HG02571 (cell line): ENCODE measurements at regions not wholly inside any gene's neighbourhood (a gene's known extent, or its start where the extent isn't known, plus 50 kb on each side); places are given as distances from the start of the nearest gene placed in this dataset.

Source experiments
- ATAC-seq: cut with Tn5 transposase; IDR thresholded peaks from one replicate; pipeline ENCODE4 v1.9.1; 2021; ENCODE audit warnings: mild to moderate bottlenecking, moderate library complexity; ENCODE audit not compliant: unreplicated experiment

DNA sequence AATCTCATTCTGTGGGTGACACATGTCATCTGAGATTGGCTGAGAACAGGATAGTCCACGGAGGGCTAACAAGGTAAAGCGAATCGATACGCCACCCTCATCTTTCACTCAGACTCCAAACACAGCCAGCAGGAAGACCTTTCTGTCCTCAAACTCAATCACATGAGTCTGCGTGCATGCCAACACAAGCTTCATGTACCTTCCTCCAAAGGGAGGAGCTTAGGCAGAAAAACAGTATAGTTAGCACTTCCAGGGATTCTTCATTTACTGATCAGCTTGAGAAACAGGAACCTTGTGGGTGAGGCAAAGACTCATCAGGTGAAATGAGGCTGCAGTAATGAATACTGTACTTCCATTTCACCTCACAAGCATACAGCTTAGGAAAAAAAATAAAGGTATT, 767.1 kb upstream of the API5 start:
- ATAC-seq, result no peak

DNA sequence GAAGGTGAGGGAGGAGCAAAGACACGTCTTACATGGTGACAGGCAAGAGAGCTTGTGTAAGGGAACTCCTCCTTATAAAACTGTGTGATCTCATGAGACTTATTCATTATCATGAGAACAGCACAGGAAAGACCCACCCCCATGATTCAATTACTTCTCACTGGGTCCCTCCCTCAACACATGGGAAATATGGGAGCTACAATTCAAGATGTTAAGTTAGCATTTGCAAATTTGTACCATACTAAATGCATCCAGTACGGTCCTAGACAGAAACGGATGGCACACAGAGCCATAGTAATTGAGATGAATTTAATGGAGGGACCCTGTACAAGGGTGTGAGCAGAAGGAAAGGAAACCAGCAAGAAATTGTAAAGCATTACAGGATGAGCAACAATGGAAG, 765.8 kb upstream of the API5 start:
- ATAC-seq, result no peak

DNA sequence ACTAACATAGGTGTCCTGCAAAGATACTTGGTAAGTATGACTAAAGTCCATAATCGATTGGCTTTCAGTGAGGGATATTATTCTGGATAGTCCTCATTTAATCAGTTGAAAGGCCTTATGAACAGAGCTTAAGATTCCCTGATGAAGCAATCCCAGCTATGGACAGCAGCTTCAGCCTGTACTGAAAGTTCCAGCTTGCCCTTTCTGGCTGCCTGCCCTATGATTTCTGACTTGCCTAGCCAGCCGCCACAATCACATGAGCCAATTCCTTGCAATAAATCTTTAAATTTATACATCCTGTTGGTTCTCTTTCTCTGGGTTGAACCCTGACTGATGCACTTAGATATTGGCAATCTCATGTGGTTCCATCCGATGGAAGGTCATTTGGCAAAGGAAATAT, 759.0 kb upstream of the API5 start:
- ATAC-seq, result no peak

DNA sequence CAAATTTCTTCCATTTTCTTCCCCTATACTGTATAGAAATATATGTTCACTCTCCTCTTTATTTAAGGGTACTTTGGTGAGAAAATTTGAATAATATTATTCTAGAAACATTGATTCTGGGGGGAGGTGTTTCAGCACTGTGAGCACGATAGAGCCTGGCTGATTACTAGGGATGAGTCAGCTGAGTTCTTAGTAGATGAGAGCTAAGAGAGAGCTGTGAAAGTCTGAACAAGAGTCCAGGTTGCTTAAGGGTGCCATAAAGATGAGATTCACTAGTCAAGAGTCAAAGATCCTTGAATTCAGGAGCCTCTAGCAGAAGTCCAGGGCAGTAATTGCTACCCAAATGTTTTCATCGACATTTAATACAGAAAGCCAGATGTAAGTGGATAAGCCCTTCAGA, 756.6 kb upstream of the API5 start:
- no peak for ATAC-seq

DNA sequence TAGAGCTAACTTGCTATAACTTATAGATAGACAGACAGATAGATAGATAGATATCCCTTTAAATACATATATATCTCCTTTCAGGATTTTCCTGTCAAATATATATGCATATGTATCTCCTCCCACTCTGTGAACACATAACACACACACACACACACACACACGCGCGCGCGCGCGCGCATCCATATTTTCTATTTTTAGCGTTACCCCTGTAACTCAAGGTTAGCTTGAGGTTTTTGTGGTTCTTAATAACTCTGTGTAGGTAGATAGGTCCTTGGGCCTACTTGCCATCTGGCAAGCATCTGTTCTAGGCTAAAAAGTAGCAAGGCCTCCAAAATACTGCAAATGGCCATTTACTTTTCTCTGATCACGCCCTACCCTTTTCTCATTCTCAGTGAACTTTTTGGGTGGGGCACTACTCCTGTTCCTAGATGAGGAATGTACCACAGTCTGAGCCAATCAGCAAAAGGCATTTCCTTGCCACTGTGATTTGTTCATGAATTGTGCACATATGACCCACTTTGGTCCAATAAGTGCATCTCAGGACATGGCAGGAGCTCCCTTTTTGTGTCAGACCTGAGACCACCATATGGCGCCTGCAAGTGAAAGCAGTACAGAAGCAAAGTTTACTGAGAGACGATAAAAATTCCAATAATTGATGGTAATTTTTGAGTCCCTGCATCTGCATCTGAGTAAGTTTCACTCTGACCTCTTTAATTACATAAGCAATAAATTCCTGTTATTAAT, 740.5 kb upstream of the API5 start:
- ATAC-seq, result no peak

DNA sequence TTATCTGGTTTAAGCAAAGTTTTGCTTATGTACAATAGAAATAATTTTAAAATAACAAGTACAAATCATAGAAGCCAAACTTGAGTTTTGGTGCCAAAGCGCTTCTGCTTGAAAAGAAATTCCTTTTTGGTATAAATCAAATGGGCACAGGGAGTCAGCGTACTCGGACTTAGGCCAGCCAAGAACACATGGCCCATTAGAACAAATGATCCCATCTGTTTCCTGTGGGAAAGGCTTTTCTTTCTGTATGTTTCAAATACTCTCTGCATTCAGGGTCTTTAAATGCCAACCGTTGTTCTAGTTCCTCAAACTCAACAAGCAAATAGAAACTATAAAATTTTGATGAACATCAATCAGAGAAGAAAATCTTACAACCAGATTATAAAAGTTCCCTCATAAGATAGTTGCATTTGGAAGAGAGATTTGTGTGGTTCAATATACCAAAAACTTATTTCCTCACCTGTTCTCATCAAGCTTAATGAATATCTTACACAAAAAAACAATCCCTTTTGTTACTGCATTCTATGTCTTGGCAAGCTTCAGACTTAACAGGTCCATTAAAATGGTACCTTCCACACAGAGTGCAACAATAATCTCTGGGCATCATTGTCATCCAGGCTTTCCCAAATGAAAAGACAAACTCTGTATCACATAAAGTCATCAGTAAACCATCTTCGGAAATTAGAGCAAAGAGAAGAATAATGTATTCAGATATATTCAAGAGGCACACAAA, 739.8 kb upstream of the API5 start:
- no peak for ATAC-seq

DNA sequence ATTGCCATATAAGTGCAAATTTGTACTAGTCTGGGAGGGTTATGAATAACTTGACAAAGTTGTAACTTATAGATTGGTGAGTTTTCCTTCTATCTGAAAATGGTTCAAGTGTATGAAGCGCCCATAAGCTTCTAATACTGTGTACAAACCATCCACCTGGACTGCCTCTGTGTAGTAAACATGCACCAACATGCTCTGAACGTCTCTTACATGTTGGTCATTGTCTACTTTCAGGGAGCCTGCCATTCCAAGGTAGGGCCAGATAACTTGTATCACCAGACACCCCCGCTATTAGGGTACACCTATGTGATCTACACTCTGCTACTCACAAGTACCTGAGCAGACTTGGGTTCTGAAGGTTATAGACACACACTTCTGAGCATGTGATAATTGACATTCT, 735.5 kb upstream of the API5 start:
- no peak for ATAC-seq

DNA sequence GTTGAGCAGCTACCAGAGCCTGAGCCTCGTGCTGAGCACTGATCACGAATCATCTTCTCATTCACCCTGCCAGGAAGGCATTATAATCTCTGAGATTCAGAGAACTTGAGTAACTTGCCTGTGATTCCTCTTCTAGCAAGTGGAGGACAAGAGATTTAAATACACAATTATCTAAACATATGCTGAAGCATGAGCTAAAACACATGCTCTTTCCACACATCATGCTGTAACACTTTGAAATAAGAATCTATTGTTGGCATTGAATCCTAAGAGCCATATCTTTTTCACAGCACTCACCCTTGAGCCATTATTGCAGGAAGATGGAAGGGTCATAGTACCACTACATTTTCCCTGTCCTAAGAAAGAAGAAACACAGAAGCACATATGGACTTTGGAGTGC, 722.5 kb upstream of the API5 start:
- no peak for ATAC-seq

DNA sequence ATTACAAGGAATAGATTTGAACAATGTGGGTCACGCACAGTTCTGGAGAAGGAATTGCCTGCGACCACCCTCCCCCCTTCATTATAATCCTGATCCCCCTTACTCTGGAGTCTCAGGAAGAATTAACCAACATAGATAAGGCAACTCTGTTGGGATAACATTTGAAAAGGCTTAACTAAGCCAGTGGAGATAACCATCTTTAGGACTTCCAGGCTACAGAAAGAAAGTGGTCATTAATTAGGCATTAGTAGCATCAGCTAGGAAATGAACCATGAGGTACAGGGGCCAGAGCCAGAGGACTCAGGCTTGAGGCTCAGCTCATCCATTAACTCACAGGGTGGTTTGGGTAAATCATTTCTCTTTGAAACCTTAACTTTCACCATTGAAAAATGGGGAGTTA, 720.0 kb upstream of the API5 start:
- no peak for ATAC-seq

DNA sequence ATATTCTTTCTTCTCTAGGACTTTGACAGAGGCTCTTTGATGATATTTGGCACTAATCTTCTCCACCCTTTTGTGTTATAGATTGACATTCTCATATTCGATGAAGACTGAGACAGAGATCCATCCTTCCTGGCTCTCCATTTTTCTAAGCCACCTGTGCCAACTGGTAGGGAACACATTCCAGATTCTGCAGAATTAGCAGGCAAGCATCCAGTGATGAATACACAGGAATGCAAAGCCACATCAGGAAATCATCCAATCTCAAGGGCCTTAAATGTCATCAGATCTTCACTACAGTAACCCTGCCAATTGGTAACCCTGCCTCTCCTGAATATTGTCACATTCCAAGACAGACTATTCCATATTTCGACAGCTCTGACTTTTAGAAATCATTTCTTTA, 718.4 kb upstream of the API5 start:
- no peak for ATAC-seq

DNA sequence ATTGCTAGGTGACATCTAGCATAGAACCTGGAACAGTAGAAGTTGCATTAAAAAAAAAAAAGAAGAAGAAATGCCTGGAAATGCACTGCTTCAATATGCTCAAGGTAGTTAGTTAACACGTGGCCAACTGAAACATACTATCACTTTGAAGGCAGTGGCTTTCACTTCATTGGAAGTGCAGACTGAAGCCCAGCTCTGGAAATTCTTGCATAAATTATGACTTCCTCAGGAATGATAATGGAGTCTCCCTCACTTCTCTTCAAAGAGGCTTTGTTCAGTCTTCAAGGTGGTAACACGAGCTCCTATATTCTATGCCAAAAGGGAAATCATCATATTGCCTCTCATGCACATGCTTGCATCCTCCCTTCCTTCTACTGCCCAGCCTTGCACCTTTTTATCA, 715.9 kb upstream of the API5 start:
- no peak for ATAC-seq

DNA sequence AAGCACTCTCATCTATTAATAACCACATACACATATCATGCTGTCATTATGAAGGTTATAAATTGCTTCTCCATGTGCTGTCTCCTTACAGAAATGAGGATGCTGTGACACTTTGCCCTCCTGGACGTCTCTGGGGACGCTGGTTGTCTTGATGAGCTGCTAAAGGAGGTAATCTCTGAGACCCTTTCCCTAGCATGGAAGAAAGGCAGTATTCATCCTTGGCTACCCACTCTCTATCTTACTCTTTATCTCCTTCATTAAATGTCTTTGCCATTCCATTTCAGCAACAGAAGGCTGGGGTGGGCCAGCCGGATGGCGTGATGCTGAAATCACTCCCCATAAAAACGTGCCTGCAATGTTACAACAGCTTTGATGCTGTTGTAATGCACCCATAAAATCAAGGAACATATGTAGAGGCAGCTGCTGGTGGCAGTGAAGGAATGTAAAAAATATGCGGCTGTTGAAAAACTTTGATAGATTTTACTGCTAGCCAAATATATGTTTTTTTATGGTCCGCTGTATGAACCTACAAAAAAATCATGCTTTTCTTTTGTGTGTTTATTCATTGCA, 715.1 kb upstream of the API5 start:
- ATAC-seq, result no peak

DNA sequence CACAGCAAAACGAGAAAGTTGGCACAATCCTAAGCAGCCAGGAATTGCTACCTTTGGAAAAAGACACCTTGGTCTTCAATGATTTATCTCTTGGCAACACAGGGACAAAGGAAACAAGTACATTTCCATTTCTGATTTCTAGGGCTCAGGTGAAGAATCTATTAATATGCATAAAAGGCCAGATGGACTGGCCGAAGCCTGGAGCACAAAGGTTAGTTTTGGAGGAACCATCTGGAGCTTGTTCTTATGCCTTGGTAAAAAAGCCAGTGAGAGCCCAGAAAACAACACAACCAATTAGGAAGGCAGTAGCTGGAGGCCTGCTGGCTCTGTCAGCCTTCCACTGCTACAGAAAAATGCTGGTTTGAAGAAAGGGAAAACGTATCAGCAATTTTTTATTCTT, 713.5 kb upstream of the API5 start:
- no peak for ATAC-seq

DNA sequence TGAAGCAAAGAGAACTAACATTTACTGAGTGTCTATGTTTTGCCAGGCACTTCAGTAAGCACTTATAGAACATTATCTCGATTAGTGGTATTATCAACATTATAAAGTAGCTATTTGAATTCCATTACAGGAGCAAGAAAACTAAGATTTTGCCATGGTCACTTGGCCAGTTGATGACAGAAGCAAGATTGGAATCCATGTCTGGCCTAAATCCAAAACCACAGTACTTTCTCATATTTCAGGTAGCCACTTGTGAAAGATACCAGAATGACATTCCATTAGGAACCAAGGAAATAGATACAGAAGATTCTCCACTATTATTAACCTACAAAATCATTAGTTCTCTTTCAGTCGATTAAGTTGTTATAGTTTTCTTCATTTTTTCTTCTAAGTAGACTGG, 691.0 kb upstream of the API5 start:
- no peak for ATAC-seq

DNA sequence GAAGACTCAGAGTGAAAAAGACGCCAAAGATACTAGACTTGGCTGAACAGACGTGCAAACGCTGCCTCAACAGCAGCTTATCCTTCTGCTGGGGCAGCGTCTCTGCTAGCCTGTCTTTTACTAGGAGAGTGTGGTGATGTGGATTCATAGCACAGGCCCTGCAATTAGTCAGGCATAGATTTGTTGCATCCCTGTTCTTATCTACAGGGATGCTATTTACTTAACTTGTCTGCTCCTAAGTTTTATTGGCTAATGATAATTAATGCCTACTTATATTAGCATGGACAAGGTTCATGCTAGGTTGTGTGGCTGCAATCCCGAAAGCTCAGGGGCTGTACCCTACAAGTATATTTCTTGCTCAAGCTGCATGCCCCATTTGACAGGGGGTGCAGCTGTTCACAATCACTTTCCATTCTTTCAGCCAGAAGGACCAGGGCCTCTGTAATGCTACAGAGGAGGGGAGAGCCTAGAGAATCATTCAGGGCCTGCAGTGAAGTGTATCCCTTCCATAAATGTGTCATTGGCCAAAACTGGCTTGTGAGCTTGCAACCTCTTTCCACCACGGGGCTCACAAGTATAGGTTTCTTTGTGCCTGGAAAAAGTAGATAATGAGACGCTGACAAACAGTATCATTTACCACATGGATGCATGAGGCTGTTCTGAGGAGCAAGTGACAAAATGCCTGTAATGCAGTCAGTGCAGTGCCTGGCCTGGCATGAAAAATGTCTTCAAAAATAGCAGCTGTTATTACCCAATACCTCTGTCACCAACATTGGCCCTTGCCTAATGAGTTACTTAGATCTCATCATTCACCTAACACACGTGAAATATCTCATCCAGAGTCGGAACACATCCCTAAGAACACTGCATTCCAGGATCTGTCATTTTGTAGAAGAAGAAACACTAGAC, 685.8 kb upstream of the API5 start:
- no peak for ATAC-seq

DNA sequence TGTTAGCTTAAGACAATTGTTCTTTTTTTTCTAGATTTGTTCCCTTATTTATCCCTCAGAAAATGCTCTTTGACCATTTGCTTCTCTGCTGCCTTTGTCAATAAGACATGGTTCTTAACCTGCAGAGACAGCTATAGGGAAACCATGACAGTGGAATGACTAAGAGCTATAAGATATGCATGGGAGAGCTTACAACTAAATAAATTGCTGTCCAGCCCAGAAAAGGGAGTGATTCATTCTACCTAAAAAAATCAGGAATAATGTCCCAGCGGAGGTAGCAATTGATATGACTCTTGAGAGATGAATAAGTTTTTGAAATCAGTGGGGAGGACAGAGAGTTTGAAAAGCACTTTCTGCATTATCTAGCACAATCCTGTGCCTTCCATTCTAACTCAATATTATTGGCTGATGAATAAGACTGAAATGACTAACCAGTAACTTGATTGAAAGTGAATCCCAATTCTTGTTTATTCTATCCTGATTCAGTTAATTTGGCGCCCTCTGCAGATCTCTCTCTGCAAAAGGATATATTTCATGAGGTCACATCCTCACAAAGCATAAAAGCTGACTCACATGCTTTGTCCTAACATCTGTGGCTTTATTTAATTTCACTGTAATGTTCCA, 680.5 kb upstream of the API5 start:
- ATAC-seq, result no peak

DNA sequence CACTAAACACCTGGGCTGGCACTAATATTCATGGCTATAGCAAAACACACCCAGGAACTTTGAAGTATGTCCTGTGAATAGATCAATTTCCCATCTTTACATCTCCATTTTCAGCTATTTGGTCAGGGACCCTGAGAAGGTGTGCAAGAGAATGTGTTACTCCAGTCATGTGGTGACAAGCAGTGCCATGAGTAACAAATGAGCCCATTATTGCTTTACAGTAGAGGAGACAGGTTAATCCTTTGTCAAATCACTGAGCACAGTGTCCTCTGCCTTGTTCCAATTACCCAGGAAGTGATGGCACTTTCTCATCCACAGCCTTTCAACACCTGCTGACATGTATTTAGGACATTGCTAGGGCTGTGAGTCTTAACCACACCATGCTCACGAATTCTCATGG, 664.8 kb upstream of the API5 start:
- ATAC-seq, result no peak

DNA sequence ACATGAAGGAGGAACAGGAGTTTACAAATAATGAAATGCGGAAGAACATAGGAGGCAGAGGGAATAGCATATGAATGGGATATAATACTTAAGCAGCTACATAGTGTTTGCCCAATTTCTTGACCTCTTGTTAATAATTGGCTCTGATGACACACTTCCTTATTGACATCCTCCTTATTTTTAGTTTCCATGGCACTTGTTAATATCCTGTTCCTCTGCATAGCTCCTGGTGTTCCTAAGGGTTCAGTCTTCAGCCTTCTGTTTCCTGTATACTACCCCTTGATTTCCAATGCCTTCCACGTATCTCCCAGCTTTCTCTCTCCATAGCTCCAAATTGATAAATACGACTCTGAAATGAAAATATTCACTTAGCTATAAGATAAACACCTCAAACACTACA, 663.8 kb upstream of the API5 start:
- ATAC-seq, result no peak

DNA sequence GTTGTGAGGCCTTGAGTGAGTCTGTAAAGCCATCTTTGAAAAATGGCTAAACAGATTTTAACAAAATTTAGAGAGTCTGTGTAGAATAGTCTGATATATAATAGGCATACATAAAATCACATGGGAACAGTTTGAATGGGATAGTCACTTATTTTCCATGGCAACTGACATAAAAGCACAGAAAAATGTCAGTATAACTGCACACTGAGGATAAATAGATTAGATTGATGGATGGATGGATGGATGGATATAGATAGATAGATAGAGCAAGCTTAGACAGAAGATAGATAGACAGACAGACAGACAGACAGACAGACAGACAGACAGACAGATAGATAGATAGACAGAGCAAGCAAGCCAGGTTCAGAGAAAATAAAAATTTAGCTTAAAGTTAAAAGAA, 660.2 kb upstream of the API5 start:
- ATAC-seq, result no peak

DNA sequence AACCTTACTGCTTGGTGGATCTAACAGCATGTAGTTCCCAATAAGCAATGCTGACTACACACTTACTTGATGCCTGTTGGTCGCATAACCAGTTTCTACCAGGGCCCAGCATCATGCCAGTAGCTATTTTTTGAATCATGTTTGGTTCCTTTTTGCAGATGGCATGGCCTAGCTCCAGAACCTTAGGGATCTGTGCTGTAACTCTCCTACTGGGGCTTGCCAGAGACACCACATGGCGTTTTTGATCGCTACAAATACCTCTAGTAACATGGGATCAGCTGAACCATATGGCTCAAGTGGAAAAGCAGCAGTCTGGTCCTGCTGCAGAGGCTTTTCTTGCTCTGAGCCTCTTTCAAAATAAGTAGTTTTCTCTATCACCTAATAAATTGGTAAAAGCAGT, 654.6 kb upstream of the API5 start:
- no peak for ATAC-seq

DNA sequence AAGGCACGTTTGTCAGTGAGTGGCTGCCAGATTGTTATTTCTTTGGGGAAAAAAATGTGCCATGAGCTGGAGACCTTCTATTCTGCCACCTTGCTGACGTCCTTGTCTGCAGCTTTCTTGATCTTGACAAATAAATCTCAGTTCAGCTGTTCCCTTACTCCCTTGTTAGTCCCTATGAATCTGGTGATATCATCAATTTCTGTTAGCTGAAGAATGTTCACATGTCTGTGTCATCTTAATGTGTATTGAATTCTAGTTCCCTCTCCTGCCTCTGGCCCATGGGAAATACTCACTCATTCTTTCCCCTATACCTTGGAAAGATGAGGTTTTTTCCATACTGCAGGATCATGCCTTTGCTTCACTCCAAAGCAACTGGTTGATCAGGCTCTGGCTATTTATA, 649.9 kb upstream of the API5 start:
- ATAC-seq, result no peak
